K562 (cell line): ENCODE measurements at regions not wholly inside any gene's neighbourhood (a gene's known extent, or its start where the extent isn't known, plus 50 kb on each side); places are given as distances from the start of the nearest gene placed in this dataset.

Experiments used
- ATAC-seq: fragments of 200-7000 bp; cut with Tn5 transposase; 3 replicates; pipeline ENCODE4 v1.9.1; 2020; ENCODE audit warnings: moderate library complexity
- BruUV-seq: library from RNA; stranded (reverse); fragments of 400-500 nt; replicated peaks from 2 replicates; lab custom pipeline; 2021; lab: Mats Ljungman, UMichigan
- CTCF ChIA-PET: fragments of 300-600 bp; formaldehyde crosslinking; extraction: SDS; loops from one replicate; lab custom pipeline; 2021; ENCODE audit warnings: low intra/inter-chr PET ratio; lab: Yijun Ruan, JAX
- POLR2A ChIA-PET: fragments of 300-600, 350-650 bp; sonication (Branson Sonifier 250); formaldehyde crosslinking; extraction: SDS; loops from one replicate; lab custom pipeline; 2021; ENCODE audit warnings: antibody characterized with exemption, inconsistent platforms; lab: Yijun Ruan, JAX
- DNase-seq, 4 experiments: peaks; one replicate each; pipeline versions ENCODE4 v3.0.0 to v3.0.0-alpha.2; 2011 to 2018; ENCODE audit warnings: low spot score in 3 of 4, mixed read lengths in 3 of 4; ENCODE audit errors: extremely low read depth in 1 of 4
- FAIRE-seq: peaks from 2 replicates; lab custom pipeline; 2011; peaks lifted over from hg19 to GRCh38; lab: Jason Lieb, UNC
- H2AFZ ChIP-seq: 2 replicates; pipeline ENCODE4 v1.6.0; 2011; ENCODE audit warnings: low read depth, low read length, control low read depth, inconsistent platforms
- H3K27ac ChIP-seq: fragments of 200-600 bp; 3 replicates; pipeline ENCODE4 v1.8.0; 2011; ENCODE audit warnings: low read depth, mild to moderate bottlenecking, control low read depth, inconsistent platforms, low read length, moderate library complexity, mixed read lengths; ENCODE audit errors: extremely low read depth
- H3K27me3 ChIP-seq, 2 experiments: fragments of 300-600 bp in 1 of 2; 2 replicates in 1 of 2; 3 replicates in 1 of 2; pipeline versions ENCODE4 v1.6.0 to v1.8.0; 2011; ENCODE audit warnings: inconsistent platforms in 2 of 2, low read length in 2 of 2, mild to moderate bottlenecking in 1 of 2, mixed read lengths in 1 of 2, moderate library complexity in 1 of 2; ENCODE audit not compliant: control insufficient read depth in 2 of 2, insufficient read depth in 2 of 2
- H3K36me3 ChIP-seq: fragments of 300-600 bp; 3 replicates; pipeline ENCODE4 v1.8.0; 2011; ENCODE audit warnings: mild to moderate bottlenecking, low read length, inconsistent platforms; ENCODE audit not compliant: control insufficient read depth, insufficient read depth
- H3K4me1 ChIP-seq, 2 experiments: fragments of 200-600 bp in 1 of 2; replicated peaks in 1 of 2; 2 replicates in 1 of 2; 3 replicates in 1 of 2; pipeline versions ENCODE4 v1.5.1 to v1.8.0; 2011; ENCODE audit warnings: inconsistent platforms in 2 of 2, low read length in 2 of 2, mild to moderate bottlenecking in 1 of 2, mixed read lengths in 1 of 2, moderate library complexity in 1 of 2; ENCODE audit not compliant: control insufficient read depth in 2 of 2, insufficient read depth in 2 of 2
- H3K4me2 ChIP-seq: 2 replicates; pipeline ENCODE4 v1.6.1; 2011; ENCODE audit warnings: low read length, control low read depth, inconsistent platforms, mixed read lengths; ENCODE audit not compliant: insufficient read depth
- H3K4me3 ChIP-seq: fragments of 200-600 bp; sonication (generic), shearing (Covaris generic); 2 replicates; pipeline ENCODE4 v1.5.1; 2016; ENCODE audit warnings: control low read depth, inconsistent platforms
- H3K79me2 ChIP-seq: fragments of 200-600 bp; 3 replicates; pipeline ENCODE4 v1.8.0; 2011; ENCODE audit warnings: low read length, inconsistent platforms; ENCODE audit not compliant: control insufficient read depth, insufficient read depth
- H3K9ac ChIP-seq, 2 experiments: 2 replicates each; pipeline versions ENCODE4 v1.6.0 to v1.6.1; 2011; ENCODE audit warnings: low read depth in 2 of 2, low read length in 2 of 2, control low read depth in 1 of 2, inconsistent platforms in 1 of 2, mild to moderate bottlenecking in 1 of 2, mixed read lengths in 1 of 2; ENCODE audit not compliant: insufficient read depth in 1 of 2
- H3K9me1 ChIP-seq: one replicate; pipeline ENCODE4 v1.6.0; 2011; ENCODE audit warnings: inconsistent platforms, mild to moderate bottlenecking, low read length, moderate library complexity; ENCODE audit not compliant: control insufficient read depth, insufficient read depth
- H3K9me3 ChIP-seq: replicated peaks from 2 replicates; pipeline ENCODE4 v1.5.1; 2011; ENCODE audit warnings: low read depth, low read length, inconsistent platforms; ENCODE audit not compliant: control insufficient read depth, insufficient read depth
- H4K20me1 ChIP-seq: replicated peaks from 2 replicates; pipeline ENCODE4 v1.6.1; 2011; ENCODE audit warnings: low read length, inconsistent platforms, mixed read lengths; ENCODE audit not compliant: control insufficient read depth, insufficient read depth
- ATF2 ChIP-seq: sonication (generic); formaldehyde crosslinking; IDR thresholded peaks from 2 replicates; pipeline ENCODE4 v1.8.1; 2022; ENCODE audit warnings: missing genetic modification reagents
- FOXM1 ChIP-seq, 2 experiments: fragments of 450-650 bp in 1 of 2; sonication (generic) in 1 of 2; formaldehyde crosslinking in 1 of 2; IDR thresholded peaks; 2 replicates each; pipeline versions ENCODE4 v1.6.1 to v1.9.0; 2017 to 2022; ENCODE audit warnings: low read depth in 2 of 2, mild to moderate bottlenecking in 2 of 2, missing genetic modification reagents in 1 of 2, moderate library complexity in 1 of 2
- HSF4 ChIP-seq: fragments of 250-450 bp; sonication (Bioruptor Pico); IDR thresholded peaks from 2 replicates; pipeline ENCODE4 v2.1.2; 2022; ENCODE audit warnings: mild to moderate bottlenecking, moderate library complexity, borderline replicate concordance
- RBM25 ChIP-seq: fragments of 200-400 bp; formaldehyde crosslinking; IDR thresholded peaks from 2 replicates; pipeline ENCODE4 v1.6.1; 2018; ENCODE audit warnings: low read length, low read depth, moderate library complexity; ENCODE audit not compliant: severe bottlenecking
- WGBS: fragments of 100-300 bp; shearing (Covaris generic); methylation state at CpG from one replicate; pipeline ENCODE4 v1.1.6; 2016; ENCODE audit warnings: low coverage, mixed read lengths; ENCODE audit not compliant: insufficient coverage; ENCODE audit errors: missing lambda C conversion rate; 5-methylcytosine and 5-hydroxymethylcytosine counted together
- in situ Hi-C: fragments of 300-500 bp; cut with MboI; formaldehyde crosslinking; loops from 4 replicates; pipeline ENCODE4 v1.15.0; 2018; ENCODE audit warnings: inconsistent platforms, mixed read lengths
- intact Hi-C: fragments of 100-400 bp; cut with micrococcal nuclease; formaldehyde crosslinking; loops from 2 replicates; pipeline ENCODE4 v1.14.2; 2022

DNA sequence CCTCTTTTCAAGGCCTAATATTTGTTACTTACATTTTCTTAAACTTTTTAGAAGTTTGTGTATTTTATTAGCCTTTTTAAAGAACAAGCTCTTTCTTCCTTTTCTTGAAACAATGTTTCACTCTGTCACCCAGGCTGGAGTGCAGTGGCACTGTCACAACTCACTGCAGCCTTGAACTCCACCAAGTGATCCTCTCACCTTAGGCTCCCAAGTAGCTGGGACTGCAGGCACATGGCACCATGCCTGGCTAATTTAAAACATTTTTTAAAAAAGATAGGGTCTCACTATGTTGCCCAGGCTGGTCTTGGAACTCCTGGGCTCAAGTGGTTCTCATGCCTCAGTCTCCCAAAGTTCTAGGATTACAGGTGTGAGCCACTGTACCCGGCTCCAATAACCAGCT is 192.2 kb upstream of the SPRY2 start (continued):
- TF ChIP-seq ATF2 (CRISPR knock-in tag), result 0 out of 2 replicates have a peak, but pooled peaks have one; percentile 33

DNA sequence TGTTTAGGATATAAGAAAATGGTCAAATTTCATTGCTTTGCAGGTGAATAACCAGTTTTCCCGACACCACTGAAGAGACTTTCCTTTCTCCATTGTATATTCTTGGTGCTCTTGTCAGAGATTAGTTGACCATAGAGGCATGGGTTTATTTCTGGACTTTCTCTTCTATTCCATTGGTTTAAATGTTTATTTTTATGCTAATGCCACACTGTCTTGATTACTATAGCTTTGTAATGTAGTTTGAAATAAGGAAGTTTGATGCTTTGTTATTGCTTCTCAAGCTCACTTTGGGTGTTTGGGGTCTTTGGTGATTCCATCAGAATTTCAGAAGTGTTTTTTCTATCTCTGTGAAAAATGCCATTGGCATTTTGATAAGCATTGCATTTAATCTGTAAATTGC is 190.0 kb upstream of the SPRY2 start:
- intact Hi-C loops, result no loop called here
- H3K27me3 ChIP-seq, result no peaks in the 10 kb centered on the region
- 0% methylated on average over 1 of the region's 1 CpG for WGBS
- TF ChIP-seq FOXM1 (IDR thresholded peaks at IDR 0.05; ENCODE audit: low read depth) (no peak), FOXM1 (CRISPR knock-in tag; IDR thresholded peaks at IDR 0.05; ENCODE audit: low read depth) (no peak), HSF4 (no peak), RBM25 (peak; percentile 66)
- H3K4me1 ChIP-seq, result no peaks in the 10 kb centered on the region
- no peak overlapping the region for H3K9ac ChIP-seq
- H3K9me1 ChIP-seq, result no peaks in the 10 kb centered on the region
- H3K27ac ChIP-seq, result no peak overlapping the region
- H3K79me2 ChIP-seq, result no peaks in the 10 kb centered on the region
- H3K36me3 ChIP-seq, result no peaks in the 10 kb centered on the region
- no peak overlapping the region for H3K4me2 ChIP-seq
- CTCF ChIA-PET, result no interaction called here
- peaks cover 3% of the 10 kb centered on the region for H3K9me3 ChIP-seq
- no peaks in the 10 kb centered on the region for H4K20me1 ChIP-seq
- in situ Hi-C loops, result no loop called here
- POLR2A ChIA-PET, result no interaction called here
- FAIRE-seq (no peak), ATAC-seq (no peak), DNase-seq (peak in 2 of 4 experiments; percentile 0 to 6)
- H2AFZ ChIP-seq, result no peak overlapping the region
- no TSS peak for BruUV-seq
- H3K4me3 ChIP-seq, result no peak overlapping the region
